K562 (cell line): ENCODE measurements at regions not wholly inside any gene's neighbourhood (a gene's known extent, or its start where the extent isn't known, plus 50 kb on each side); places are given as distances from the start of the nearest gene placed in this dataset.

ENCODE experiments used
- ATAC-seq: fragments of 200-7000 bp; cut with Tn5 transposase; 3 replicates; pipeline ENCODE4 v1.9.1; 2020; ENCODE audit warnings: moderate library complexity
- BruUV-seq: library from RNA; stranded (reverse); fragments of 400-500 nt; replicated peaks from 2 replicates; lab custom pipeline; 2021; lab: Mats Ljungman, UMichigan
- CTCF ChIA-PET: fragments of 300-600 bp; formaldehyde crosslinking; extraction: SDS; loops from one replicate; lab custom pipeline; 2021; ENCODE audit warnings: low intra/inter-chr PET ratio; lab: Yijun Ruan, JAX
- POLR2A ChIA-PET: fragments of 300-600, 350-650 bp; sonication (Branson Sonifier 250); formaldehyde crosslinking; extraction: SDS; loops from one replicate; lab custom pipeline; 2021; ENCODE audit warnings: antibody characterized with exemption, inconsistent platforms; lab: Yijun Ruan, JAX
- DNase-seq, 4 experiments: peaks; one replicate each; pipeline versions ENCODE4 v3.0.0 to v3.0.0-alpha.2; 2011 to 2018; ENCODE audit warnings: low spot score in 3 of 4, mixed read lengths in 3 of 4; ENCODE audit errors: extremely low read depth in 1 of 4
- FAIRE-seq: peaks from 2 replicates; lab custom pipeline; 2011; peaks lifted over from hg19 to GRCh38; lab: Jason Lieb, UNC
- H2AFZ ChIP-seq: 2 replicates; pipeline ENCODE4 v1.6.0; 2011; ENCODE audit warnings: low read depth, low read length, control low read depth, inconsistent platforms
- H3K27ac ChIP-seq: fragments of 200-600 bp; 3 replicates; pipeline ENCODE4 v1.8.0; 2011; ENCODE audit warnings: low read depth, mild to moderate bottlenecking, control low read depth, inconsistent platforms, low read length, moderate library complexity, mixed read lengths; ENCODE audit errors: extremely low read depth
- H3K27me3 ChIP-seq, 2 experiments: fragments of 300-600 bp in 1 of 2; 2 replicates in 1 of 2; 3 replicates in 1 of 2; pipeline versions ENCODE4 v1.6.0 to v1.8.0; 2011; ENCODE audit warnings: inconsistent platforms in 2 of 2, low read length in 2 of 2, mild to moderate bottlenecking in 1 of 2, mixed read lengths in 1 of 2, moderate library complexity in 1 of 2; ENCODE audit not compliant: control insufficient read depth in 2 of 2, insufficient read depth in 2 of 2
- H3K36me3 ChIP-seq: fragments of 300-600 bp; 3 replicates; pipeline ENCODE4 v1.8.0; 2011; ENCODE audit warnings: mild to moderate bottlenecking, low read length, inconsistent platforms; ENCODE audit not compliant: control insufficient read depth, insufficient read depth
- H3K4me1 ChIP-seq, 2 experiments: fragments of 200-600 bp in 1 of 2; replicated peaks in 1 of 2; 2 replicates in 1 of 2; 3 replicates in 1 of 2; pipeline versions ENCODE4 v1.5.1 to v1.8.0; 2011; ENCODE audit warnings: inconsistent platforms in 2 of 2, low read length in 2 of 2, mild to moderate bottlenecking in 1 of 2, mixed read lengths in 1 of 2, moderate library complexity in 1 of 2; ENCODE audit not compliant: control insufficient read depth in 2 of 2, insufficient read depth in 2 of 2
- H3K4me2 ChIP-seq: 2 replicates; pipeline ENCODE4 v1.6.1; 2011; ENCODE audit warnings: low read length, control low read depth, inconsistent platforms, mixed read lengths; ENCODE audit not compliant: insufficient read depth
- H3K4me3 ChIP-seq: fragments of 200-600 bp; sonication (generic), shearing (Covaris generic); 2 replicates; pipeline ENCODE4 v1.5.1; 2016; ENCODE audit warnings: control low read depth, inconsistent platforms
- H3K79me2 ChIP-seq: fragments of 200-600 bp; 3 replicates; pipeline ENCODE4 v1.8.0; 2011; ENCODE audit warnings: low read length, inconsistent platforms; ENCODE audit not compliant: control insufficient read depth, insufficient read depth
- H3K9ac ChIP-seq, 2 experiments: 2 replicates each; pipeline versions ENCODE4 v1.6.0 to v1.6.1; 2011; ENCODE audit warnings: low read depth in 2 of 2, low read length in 2 of 2, control low read depth in 1 of 2, inconsistent platforms in 1 of 2, mild to moderate bottlenecking in 1 of 2, mixed read lengths in 1 of 2; ENCODE audit not compliant: insufficient read depth in 1 of 2
- H3K9me1 ChIP-seq: one replicate; pipeline ENCODE4 v1.6.0; 2011; ENCODE audit warnings: inconsistent platforms, mild to moderate bottlenecking, low read length, moderate library complexity; ENCODE audit not compliant: control insufficient read depth, insufficient read depth
- H3K9me3 ChIP-seq: replicated peaks from 2 replicates; pipeline ENCODE4 v1.5.1; 2011; ENCODE audit warnings: low read depth, low read length, inconsistent platforms; ENCODE audit not compliant: control insufficient read depth, insufficient read depth
- H4K20me1 ChIP-seq: replicated peaks from 2 replicates; pipeline ENCODE4 v1.6.1; 2011; ENCODE audit warnings: low read length, inconsistent platforms, mixed read lengths; ENCODE audit not compliant: control insufficient read depth, insufficient read depth
- COPS2 ChIP-seq: fragments of 450-650 bp; conservative IDR thresholded peaks from 2 replicates; pipeline ENCODE4 v1.6.1; 2016; ENCODE audit warnings: mild to moderate bottlenecking, moderate library complexity
- RAD21 ChIP-seq, 2 experiments: fragments of 250-450 bp in 1 of 2; fragments of 450-650 bp in 1 of 2; sonication (Bioruptor Pico) in 1 of 2; formaldehyde crosslinking in 1 of 2; IDR thresholded peaks in 1 of 2; conservative IDR thresholded peaks in 1 of 2; 2 replicates each; pipeline versions ENCODE4 v1.4.0 to v1.8.0; 2020 to 2022; ENCODE audit warnings: mild to moderate bottlenecking in 2 of 2, moderate library complexity in 1 of 2
- ZFP30 ChIP-seq: fragments of 250-450 bp; sonication (Bioruptor Pico); IDR thresholded peaks from 2 replicates; pipeline ENCODE4 v1.8.0; 2022; ENCODE audit warnings: moderate library complexity, mild to moderate bottlenecking, inconsistent platforms, borderline replicate concordance
- WGBS: fragments of 100-300 bp; shearing (Covaris generic); methylation state at CpG from one replicate; pipeline ENCODE4 v1.1.6; 2016; ENCODE audit warnings: low coverage, mixed read lengths; ENCODE audit not compliant: insufficient coverage; ENCODE audit errors: missing lambda C conversion rate; 5-methylcytosine and 5-hydroxymethylcytosine counted together
- in situ Hi-C: fragments of 300-500 bp; cut with MboI; formaldehyde crosslinking; loops from 4 replicates; pipeline ENCODE4 v1.15.0; 2018; ENCODE audit warnings: inconsistent platforms, mixed read lengths
- intact Hi-C: fragments of 100-400 bp; cut with micrococcal nuclease; formaldehyde crosslinking; loops from 2 replicates; pipeline ENCODE4 v1.14.2; 2022
- TF ChIP-seq, protein P1 (sequence below): IDR thresholded peaks from 2 replicates; pipeline ENCODE4 v1.6.1; 2011; ENCODE audit warnings: borderline replicate concordance, low read depth, mild to moderate bottlenecking, moderate library complexity, low read length; ENCODE audit not compliant: insufficient read depth, poor library complexity, severe bottlenecking
- TF ChIP-seq, protein P2 (sequence below), 3 experiments: IDR thresholded peaks in 2 of 3; conservative IDR thresholded peaks in 1 of 3; 2 replicates each; pipeline ENCODE4 v1.5.1; 2011 to 2012; ENCODE audit warnings: low read length in 3 of 3, mild to moderate bottlenecking in 3 of 3, control low read depth in 2 of 3, improper control_type of control experiment in 1 of 3, inconsistent platforms in 1 of 3, low read depth in 1 of 3, mixed read lengths in 1 of 3, moderate library complexity in 1 of 3; ENCODE audit not compliant: insufficient read depth in 2 of 3

DNA sequence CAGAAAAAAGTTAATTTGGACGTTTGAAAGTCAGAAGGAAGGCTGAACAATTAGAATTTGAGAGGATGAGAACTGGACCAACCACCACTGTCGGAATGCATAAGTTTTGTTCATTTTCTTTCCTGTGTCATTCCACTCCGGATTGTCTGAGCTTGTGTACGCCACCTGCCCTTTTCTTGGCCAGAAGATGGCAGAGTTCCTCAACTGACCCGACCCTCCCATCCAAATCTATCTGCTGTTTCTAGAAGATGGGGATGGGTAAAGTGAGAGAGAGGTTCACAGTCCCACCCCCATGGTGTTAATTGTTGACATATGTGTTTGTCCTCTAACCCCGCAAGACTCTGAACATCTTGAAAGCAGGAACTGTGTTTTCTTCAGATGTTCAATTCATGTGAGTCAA lies 388.0 kb downstream of the VRK1 start:
- TF ChIP-seq ZFP30 (CRISPR knock-in tag) (no peak), COPS2 (no peak), RAD21 (CRISPR knock-in tag; conservative IDR thresholded peaks at IDR 0.05 in 1 of 2, IDR thresholded peaks at IDR 0.05 in 1 of 2) (peak in 1 of 2 experiments; percentile 37; a peak in 2 of 4 replicates)
- TF ChIP-seq, protein P1, sequence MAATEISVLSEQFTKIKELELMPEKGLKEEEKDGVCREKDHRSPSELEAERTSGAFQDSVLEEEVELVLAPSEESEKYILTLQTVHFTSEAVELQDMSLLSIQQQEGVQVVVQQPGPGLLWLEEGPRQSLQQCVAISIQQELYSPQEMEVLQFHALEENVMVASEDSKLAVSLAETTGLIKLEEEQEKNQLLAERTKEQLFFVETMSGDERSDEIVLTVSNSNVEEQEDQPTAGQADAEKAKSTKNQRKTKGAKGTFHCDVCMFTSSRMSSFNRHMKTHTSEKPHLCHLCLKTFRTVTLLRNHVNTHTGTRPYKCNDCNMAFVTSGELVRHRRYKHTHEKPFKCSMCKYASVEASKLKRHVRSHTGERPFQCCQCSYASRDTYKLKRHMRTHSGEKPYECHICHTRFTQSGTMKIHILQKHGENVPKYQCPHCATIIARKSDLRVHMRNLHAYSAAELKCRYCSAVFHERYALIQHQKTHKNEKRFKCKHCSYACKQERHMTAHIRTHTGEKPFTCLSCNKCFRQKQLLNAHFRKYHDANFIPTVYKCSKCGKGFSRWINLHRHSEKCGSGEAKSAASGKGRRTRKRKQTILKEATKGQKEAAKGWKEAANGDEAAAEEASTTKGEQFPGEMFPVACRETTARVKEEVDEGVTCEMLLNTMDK: peak; percentile 23
- TF ChIP-seq, protein P2, sequence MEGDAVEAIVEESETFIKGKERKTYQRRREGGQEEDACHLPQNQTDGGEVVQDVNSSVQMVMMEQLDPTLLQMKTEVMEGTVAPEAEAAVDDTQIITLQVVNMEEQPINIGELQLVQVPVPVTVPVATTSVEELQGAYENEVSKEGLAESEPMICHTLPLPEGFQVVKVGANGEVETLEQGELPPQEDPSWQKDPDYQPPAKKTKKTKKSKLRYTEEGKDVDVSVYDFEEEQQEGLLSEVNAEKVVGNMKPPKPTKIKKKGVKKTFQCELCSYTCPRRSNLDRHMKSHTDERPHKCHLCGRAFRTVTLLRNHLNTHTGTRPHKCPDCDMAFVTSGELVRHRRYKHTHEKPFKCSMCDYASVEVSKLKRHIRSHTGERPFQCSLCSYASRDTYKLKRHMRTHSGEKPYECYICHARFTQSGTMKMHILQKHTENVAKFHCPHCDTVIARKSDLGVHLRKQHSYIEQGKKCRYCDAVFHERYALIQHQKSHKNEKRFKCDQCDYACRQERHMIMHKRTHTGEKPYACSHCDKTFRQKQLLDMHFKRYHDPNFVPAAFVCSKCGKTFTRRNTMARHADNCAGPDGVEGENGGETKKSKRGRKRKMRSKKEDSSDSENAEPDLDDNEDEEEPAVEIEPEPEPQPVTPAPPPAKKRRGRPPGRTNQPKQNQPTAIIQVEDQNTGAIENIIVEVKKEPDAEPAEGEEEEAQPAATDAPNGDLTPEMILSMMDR (IDR thresholded peaks at IDR 0.05 in 2 of 3, conservative IDR thresholded peaks at IDR 0.05 in 1 of 3; ENCODE audit: insufficient read depth in 2 of 3, low read depth in 1 of 3, low read length in 3 of 3): peak in 2 of 3 experiments; percentile 36; a peak in 2 of 6 replicates
- TF ChIP-seq, all 486 proteins: peak for 3
- ChIA-PET POLR2A (no interaction called here), CTCF (no interaction called here)
- no peaks in the 10 kb centered on the region for H3K36me3 ChIP-seq
- H3K27me3 ChIP-seq: no peaks in the 10 kb centered on the region; a peak in 1 of 5 replicates
- no peak overlapping the region for H3K27ac ChIP-seq
- no peaks in the 10 kb centered on the region for H3K9me1 ChIP-seq
- H3K4me1 ChIP-seq: peaks cover 0 to 4% of the 10 kb centered on the region in 2 experiments; a peak in 1 of 5 replicates
- no peak overlapping the region for H2AFZ ChIP-seq
- no peak overlapping the region for H3K4me2 ChIP-seq
- H3K9ac ChIP-seq: no peak overlapping the region
- ATAC-seq (no peak), DNase-seq (no peak), FAIRE-seq (no peak)
- no peak overlapping the region for H3K4me3 ChIP-seq
- no peaks in the 10 kb centered on the region for H3K79me2 ChIP-seq
- in situ Hi-C loops (no loop called here), intact Hi-C loops (no loop called here)
- WGBS: 0% methylated on average over 6 of the region's 6 CpGs
- no TSS peak for BruUV-seq
- H3K9me3 ChIP-seq: peaks cover 7% of the 10 kb centered on the region
- no peaks in the 10 kb centered on the region for H4K20me1 ChIP-seq
